ENCODE measurements at regions not wholly inside any gene's neighbourhood (a gene's known extent, or its start where the extent isn't known, plus 50 kb on each side); places are given as distances from the start of the nearest gene placed in this dataset.
A peak's percentile ranks its signal among the peaks of the same experiment; 100 is the strongest.

- peak; percentile 98 for DNase-seq
Observed at GRCh38 chr4:176902710-176903323, 110.1 kb upstream of the VEGFC start.

DNA sequence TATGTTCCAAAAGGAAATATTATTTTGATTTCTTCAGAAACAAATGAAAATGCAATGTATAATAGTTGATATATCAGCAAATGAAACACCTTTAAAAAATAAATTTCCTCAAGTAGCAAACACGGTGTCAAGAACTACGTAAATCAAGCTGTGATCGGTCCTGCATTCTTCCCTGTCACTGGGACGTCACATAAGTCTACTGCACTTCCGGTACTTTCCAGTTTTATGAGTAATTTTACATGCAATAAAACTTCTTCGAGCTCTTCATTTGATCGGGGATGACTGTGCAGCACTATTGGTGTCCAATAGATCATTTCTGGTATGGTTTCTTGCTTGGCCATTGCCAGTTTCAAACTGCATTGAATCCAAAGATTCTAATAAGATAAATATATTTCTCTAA, 114.0 kb upstream of the VEGFC start:
- DNase-seq: no peak

GRCh38 chr4:176910646-176911045, 117.9 kb upstream of the VEGFC start:
- no peak for DNase-seq

DNA sequence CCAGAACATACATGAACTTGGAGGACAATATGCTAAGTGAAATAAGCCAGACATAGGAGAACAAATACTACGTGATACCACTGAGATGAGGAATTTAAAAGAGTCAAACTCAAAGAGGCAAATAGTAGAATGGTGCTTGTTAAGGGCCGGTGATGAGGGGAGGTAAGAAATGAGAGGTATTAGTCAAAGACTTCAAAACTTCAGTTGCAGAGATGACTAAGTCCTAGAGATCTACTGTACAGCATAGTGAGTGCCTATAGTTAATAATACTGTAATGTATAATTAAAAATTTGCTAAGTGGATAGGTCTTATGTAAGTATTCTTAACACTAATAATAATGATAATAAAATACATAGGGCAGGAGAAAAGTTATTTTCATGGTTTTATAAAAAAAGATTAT, 126.9 kb upstream of the VEGFC start:
- DNase-seq: peak; percentile 17

DNA sequence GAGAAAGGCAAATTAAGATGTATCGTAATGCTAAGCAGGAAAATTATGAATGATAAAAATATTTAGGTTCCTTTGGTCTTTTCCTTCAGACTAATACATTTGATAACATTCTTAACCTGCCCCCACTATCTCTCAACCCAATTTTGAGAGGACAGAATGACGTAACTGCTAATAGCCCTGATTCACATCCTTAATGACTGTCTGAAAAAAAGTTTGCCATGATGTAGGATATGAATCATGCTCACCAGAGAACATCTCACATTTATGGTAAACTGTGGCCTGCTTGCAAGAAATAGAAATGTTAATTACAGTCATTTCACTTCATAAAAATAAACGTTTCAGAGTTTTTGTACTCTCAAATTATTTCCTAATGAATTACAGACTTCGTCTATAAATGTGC, 128.0 kb upstream of the VEGFC start:
- peak; percentile 91 for DNase-seq

DNA sequence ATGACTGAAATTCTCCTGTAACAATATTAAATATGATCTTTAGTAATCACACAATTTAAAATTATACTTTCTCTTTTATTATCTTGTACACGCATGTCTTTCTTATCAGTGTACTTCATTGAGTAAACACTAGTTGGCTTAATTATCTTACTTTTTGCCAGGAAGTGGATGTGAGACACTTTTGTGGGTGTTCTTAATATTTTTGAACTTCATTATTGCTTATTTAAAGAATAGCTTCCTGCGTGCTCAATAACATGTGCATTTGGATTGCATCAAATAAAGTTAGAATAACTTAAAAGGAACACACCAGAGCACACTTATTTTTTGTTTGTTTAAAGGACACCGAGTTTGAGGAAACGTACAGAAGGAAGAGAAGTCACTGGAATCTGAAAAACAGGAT, 128.5 kb upstream of the VEGFC start:
- no peak for DNase-seq

DNA sequence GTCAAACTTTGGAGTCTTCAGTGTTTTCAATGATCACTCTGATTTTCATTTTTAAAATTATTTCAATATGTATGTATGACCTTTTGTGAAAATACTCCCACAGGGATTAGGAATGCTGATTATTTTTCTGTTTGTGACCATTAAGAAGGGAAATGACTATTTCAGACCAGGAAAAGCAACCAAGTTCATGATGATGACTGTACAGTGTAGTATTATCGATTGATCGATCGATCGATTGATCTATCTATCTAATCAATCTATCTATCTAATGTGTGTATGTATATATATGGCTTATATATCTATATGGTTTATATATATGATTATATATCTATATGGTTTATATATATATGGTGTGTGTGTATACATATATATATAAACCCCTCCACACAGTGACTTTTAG, 131.5 kb upstream of the VEGFC start:
- no peak for DNase-seq

- DNase-seq: no peak
Observed at GRCh38 chr4:176925962-176926361, 133.2 kb upstream of the VEGFC start.

GRCh38 chr4:176927117-176927516, 134.4 kb upstream of the VEGFC start:
- DNase-seq: no peak

DNA sequence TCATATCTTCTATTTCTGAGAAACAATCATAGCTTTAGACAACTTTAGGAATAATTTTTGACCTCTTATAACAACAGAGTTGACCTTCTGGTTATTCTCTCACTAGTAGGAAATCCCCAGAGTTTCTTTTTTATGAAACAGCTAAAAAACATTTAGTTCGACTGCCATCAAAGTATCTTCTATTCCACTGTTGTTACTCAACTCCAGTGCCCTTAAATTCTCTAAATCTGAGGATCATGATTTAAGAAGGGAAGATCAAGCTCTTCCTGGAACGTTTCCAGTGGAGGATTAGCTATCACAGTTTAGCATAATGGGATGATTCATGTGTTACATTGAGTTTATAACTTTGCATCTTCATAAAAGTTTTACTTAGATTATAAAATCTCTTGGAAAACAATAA, 134.9 kb upstream of the VEGFC start:
- DNase-seq: peak; percentile 94

GRCh38 chr4:176939445-176939844, 146.7 kb upstream of the VEGFC start:
- DNase-seq: peak; percentile 82

GRCh38 chr4:176945334-176945733, 152.6 kb upstream of the VEGFC start:
- DNase-seq: no peak

DNA sequence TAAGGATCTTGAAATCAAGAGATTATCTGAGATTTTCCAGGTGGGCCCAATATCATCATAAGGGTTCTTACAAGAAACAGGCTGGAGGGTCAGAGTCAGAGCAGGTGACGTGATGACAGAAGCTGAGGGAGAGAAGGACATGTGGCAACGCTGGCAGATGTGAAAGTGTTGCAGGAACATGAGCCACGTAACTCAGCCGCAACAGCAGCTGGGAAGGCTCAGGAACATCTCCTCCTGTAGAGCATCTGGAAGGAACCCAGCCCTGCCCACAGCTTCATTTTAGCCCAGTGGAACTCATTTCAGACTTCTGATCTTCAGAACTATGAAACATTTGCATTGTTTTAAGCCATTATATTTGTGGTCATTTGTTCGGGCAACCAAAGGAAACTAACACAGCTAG, 156.3 kb upstream of the VEGFC start:
- no peak for DNase-seq

DNA sequence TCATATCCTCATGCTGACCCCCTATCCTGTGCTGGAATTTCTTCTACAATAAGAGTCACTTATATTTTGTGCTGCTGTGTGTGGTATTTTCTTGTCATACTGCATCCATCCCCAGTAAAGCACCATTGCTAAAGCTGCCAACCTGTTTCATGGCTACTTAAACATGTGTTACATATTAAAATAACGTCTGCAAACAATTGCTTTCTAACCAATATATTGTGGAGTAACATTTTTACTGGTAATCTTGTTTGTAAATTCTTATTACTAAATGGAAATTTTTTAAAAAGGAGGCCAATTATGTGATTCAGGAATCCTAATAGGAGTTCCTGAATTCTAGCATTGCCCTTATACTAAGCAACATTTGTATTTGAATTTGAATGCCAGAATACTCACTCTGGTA, 160.3 kb upstream of the VEGFC start:
- no peak for DNase-seq

DNA sequence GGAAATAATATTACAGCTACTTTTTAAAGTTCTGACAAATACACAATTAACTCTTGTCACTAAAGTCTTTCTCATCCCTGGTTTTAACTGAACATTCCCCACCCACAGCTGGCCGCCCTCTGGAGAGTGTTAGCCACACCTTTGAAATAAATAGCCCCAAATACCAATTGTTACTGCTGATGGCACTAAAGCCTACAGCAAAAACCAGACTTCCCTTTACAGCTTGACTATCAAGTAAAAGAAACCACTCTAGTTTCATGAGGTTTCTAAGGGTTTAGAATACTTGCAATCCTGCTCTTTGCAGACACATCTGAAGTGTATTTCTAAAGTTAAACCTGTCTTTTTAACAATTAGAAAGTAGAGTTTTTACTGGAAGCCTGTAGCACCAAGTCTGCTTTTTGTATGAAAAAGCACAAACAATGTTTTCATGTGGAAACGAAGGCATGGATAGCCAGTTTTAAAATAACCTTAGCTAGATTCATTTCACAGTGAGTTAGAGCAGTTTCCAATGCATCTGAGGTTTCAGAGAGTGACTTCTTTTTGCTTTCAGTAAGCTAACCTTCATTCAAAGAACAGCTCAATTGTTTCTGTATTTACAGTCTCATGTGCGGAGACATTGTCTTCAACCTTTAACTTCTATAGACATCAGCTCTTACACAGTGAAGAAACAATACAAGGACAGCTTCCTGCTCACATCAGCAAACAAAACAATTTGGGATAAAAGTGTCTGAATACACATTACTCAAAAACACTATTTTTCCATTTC, 164.8 kb upstream of the VEGFC start:
- no peak for DNase-seq

DNA sequence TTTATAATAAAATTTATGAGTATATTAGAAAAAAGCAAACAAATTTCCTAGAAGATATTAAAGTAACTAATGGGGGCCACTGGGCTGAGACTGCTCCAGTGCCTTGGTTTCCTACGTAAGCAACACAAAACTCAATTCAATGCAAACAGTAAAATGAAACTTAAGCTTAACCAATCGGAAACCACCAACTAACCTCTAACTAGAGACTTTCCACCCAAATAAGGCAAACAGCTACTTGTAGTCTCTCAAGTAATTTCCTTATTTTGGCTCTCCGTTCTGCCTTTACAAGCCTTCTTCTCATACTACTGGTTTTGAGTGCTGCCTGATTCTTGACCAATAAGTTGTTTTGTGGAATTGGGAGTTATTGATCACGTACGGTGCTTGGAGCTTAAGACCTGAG, 167.3 kb upstream of the VEGFC start:
- no peak for DNase-seq

GRCh38 chr4:176963121-176963520, 170.4 kb upstream of the VEGFC start:
- DNase-seq: no peak

- no peak for DNase-seq
Observed at GRCh38 chr4:176964116-176964691, 171.5 kb upstream of the VEGFC start.

DNA sequence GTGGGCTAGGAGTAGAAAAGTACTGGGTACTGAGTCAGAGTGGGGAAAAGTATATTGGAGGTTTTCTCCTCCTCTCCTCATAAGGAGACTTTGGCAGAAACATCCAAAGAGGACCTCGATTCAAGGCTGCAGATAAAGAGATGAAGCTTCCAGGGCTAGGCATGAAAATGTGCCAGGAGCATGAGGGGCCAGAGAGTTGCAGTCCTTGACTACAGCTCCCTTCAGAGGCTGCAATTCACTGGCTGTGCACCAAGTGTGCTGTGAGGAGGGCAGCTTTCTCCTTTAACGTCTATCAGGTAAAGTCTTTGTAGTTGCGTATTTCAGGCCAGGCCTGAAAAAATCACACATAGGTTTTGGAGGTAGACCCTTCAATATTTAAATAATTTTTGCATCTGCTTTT, 174.9 kb upstream of the VEGFC start:
- DNase-seq: no peak

- no peak for DNase-seq
Observed at GRCh38 chr4:176968094-176968493, 175.4 kb upstream of the VEGFC start.

DNA sequence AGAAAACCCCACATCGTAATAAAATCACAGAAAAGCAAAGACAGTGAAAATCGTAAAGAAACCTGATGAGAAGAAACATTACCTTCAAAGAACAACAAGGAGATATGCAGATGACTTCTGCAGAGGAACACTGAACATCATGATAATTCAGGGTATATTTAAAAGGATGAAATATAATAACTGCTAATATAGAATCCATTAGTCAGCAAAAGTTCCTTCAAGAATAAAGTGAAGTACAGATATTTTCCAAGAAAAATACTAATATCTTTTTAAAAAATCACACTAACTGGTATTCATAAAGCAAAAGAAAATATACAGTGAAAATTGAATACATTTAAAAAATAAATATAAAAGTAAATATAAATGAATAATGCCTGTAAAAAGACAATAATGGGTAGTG, 176.3 kb upstream of the VEGFC start:
- DNase-seq: no peak

GRCh38 chr4:176970853-176971252, 178.1 kb upstream of the VEGFC start:
- no peak for DNase-seq

- DNase-seq: no peak
Observed at GRCh38 chr4:176971576-176972115, 178.9 kb upstream of the VEGFC start.

DNA sequence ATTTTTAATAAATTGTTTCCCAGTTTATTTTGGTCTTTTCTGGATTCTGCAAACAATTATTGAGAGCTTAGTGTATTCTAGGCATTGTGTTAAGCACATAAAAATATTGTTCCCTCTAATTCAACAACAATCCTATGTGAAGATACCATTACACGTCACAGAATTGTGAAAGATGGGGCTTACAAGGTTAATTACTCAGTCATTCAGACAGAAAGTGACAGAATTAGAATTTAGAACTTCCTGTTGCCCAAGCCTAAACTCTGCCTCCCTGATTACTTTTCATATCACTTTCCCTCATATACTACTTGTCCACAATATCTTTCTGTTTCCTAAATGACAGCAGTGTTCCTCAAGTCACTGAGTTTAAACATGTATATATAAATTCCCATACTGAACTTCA, 186.7 kb upstream of the VEGFC start:
- DNase-seq: no peak
